OCI-LY1 (cell line): ENCODE measurements at regions not wholly inside any gene's neighbourhood (a gene's known extent, or its start where the extent isn't known, plus 50 kb on each side); places are given as distances from the start of the nearest gene placed in this dataset.
"Not testable (repeated sequence)": the region's sequence is repeated elsewhere in the genome, so short reads cannot be mapped to it uniquely, and the experiment has no call there.

Experiments used
- H2AFZ ChIP-seq: fragments of 200-600 bp; sonication (generic), shearing (Covaris generic); 2 replicates; pipeline ENCODE4 v1.6.0; 2014; ENCODE audit warnings: antibody characterized with exemption, mild to moderate bottlenecking, low read length
- H3F3A ChIP-seq: fragments of 200-600 bp; sonication (generic), shearing (Covaris generic); 2 replicates; pipeline ENCODE4 v1.6.0; 2014; ENCODE audit warnings: mild to moderate bottlenecking, antibody characterized with exemption, low read length, moderate library complexity; ENCODE audit not compliant: insufficient read depth
- H3K27ac ChIP-seq: fragments of 200-600 bp; sonication (generic); 2 replicates; pipeline ENCODE4 v1.5.1; 2014; ENCODE audit warnings: low read length, mixed run types, mild to moderate bottlenecking, low read depth; ENCODE audit not compliant: poor library complexity, severe bottlenecking
- H3K27me3 ChIP-seq: fragments of 200-600 bp; sonication (generic); 2 replicates; pipeline ENCODE4 v1.6.0; 2014; ENCODE audit warnings: antibody characterized with exemption, mild to moderate bottlenecking, low read length, moderate library complexity; ENCODE audit not compliant: insufficient read depth
- H3K36me3 ChIP-seq: fragments of 200-600 bp; sonication (generic); 2 replicates; pipeline ENCODE4 v1.6.1; 2014; ENCODE audit warnings: mild to moderate bottlenecking, antibody characterized with exemption, low read length, moderate library complexity, mixed read lengths; ENCODE audit not compliant: insufficient read depth
- H3K4me1 ChIP-seq: fragments of 200-600 bp; sonication (generic); 2 replicates; pipeline ENCODE4 v1.5.1; 2014; ENCODE audit warnings: mild to moderate bottlenecking, low read length, moderate library complexity; ENCODE audit not compliant: insufficient read depth, severe bottlenecking
- H3K4me2 ChIP-seq: fragments of 200-600 bp; sonication (generic), shearing (Covaris generic); 2 replicates; pipeline ENCODE4 v1.6.1; 2014; ENCODE audit warnings: low read length
- H3K4me3 ChIP-seq: fragments of 200-600 bp; sonication (generic); 2 replicates; pipeline ENCODE4 v1.5.1; 2014; ENCODE audit warnings: low read length, low read depth, mild to moderate bottlenecking, mixed read lengths; ENCODE audit not compliant: poor library complexity, severe bottlenecking
- H3K79me2 ChIP-seq: fragments of 200-600 bp; shearing (Covaris generic); 2 replicates; pipeline ENCODE4 v1.6.1; 2016; ENCODE audit warnings: mixed run types, low read length, mixed read lengths; ENCODE audit not compliant: insufficient read depth
- H3K9ac ChIP-seq: fragments of 200-600 bp; sonication (generic), shearing (Covaris generic); 2 replicates; pipeline ENCODE4 v1.6.1; 2014; ENCODE audit warnings: mild to moderate bottlenecking, low read length, mixed read lengths
- H3K9me2 ChIP-seq: fragments of 200-600 bp; sonication (generic), shearing (Covaris generic); 2 replicates; pipeline ENCODE4 v1.6.1; 2014; ENCODE audit warnings: low read depth, mild to moderate bottlenecking, low read length, mixed read lengths
- H3K9me3 ChIP-seq: fragments of 200-600 bp; shearing (Covaris generic); 2 replicates; pipeline ENCODE4 v1.6.1; 2014; ENCODE audit warnings: low read length, mixed read lengths
- H4K20me1 ChIP-seq: fragments of 200-600 bp; sonication (generic), shearing (Covaris generic); 2 replicates; pipeline ENCODE4 v1.6.0; 2016; ENCODE audit warnings: mild to moderate bottlenecking, low read length; ENCODE audit not compliant: insufficient read depth
- CTCF ChIP-seq: fragments of 200-600 bp; sonication (generic), shearing (Covaris generic); IDR thresholded peaks from 2 replicates; pipeline ENCODE4 v1.5.1; 2017; ENCODE audit warnings: mild to moderate bottlenecking, antibody characterized with exemption, low read length, moderate library complexity, mixed read lengths
- EZH2 ChIP-seq: fragments of 200-600 bp; sonication (generic), shearing (Covaris generic); IDR thresholded peaks from 2 replicates; pipeline ENCODE4 v1.8.0; 2017; ENCODE audit warnings: borderline replicate concordance, mixed run types, mild to moderate bottlenecking, antibody characterized with exemption, low read length, moderate library complexity, mixed read lengths

DNA sequence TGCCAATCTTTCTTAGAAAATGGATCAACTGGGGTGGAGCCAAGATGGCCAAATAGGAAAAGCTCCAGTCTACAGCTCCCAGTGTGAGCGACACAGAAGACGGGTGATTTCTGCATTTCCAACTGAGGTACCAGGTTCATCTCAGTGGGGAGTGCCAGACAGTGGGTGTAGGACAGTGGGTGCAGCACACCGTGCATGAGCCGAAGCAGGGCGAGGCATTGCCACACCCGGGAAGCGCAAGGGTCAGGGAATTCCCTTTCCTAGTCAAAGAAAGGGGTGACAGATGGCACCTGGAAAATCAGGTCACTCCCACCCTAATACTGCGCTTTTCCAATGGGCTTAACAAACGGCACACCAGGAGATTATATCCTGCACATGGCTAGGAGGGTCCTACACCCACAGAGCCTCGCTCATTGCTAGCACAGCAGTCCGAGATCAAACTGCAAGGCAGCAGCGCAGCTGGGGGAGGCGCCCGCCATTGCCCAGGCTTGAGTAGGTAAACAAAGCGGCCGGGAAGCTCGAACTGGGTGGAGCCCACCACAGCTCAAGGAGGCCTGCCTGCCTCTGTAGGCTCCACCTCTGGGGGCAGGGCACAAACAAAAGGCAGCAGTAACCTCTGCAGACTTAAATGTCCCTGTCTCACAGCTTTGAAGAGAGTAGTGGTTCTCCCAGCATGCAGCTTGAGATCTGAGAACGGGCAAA, 61.3 kb upstream of the LHFPL2 start:
- not testable (repeated sequence) for H3K9me3 ChIP-seq, H3F3A ChIP-seq, H3K4me3 ChIP-seq, H3K36me3 ChIP-seq, H3K9me2 ChIP-seq, H2AFZ ChIP-seq, H3K79me2 ChIP-seq, H3K27me3 ChIP-seq, H3K27ac ChIP-seq, H3K4me2 ChIP-seq, H3K4me1 ChIP-seq, H4K20me1 ChIP-seq, H3K9ac ChIP-seq

DNA sequence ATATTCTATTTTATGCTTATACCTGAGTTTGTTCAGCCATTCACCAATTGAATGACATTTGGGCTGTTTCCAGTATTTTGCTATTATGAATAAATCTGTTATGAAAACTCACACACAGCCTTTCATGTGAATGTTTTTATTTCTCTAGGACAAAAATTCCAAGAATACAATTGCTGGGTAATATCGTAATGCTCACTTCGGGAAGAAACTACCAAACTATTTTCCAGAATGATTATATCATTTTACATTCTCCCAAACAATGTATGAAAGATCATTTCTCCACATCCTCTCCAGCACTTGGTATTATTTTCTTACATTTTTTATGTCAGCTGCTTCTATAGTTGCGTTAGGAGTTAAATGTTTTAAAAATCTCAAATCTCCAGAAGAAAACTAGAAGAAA, 58.3 kb upstream of the LHFPL2 start:
- H3K36me3 ChIP-seq, result peaks cover 8% of the 10 kb centered on the region; the same call in 1 of the 2 replicates
- H3K27me3 ChIP-seq, result no peaks in the 10 kb centered on the region
- no peaks in the 10 kb centered on the region for H4K20me1 ChIP-seq
- H3K4me1 ChIP-seq, result peaks cover 4% of the 10 kb centered on the region
- H2AFZ ChIP-seq, result no peak overlapping the region
- TF ChIP-seq EZH2 (no peak), CTCF (no peak)
- no peak overlapping the region for H3K4me2 ChIP-seq
- no peak overlapping the region for H3K27ac ChIP-seq
- H3K79me2 ChIP-seq, result peaks cover 3% of the 10 kb centered on the region; the same call in 1 of the 2 replicates
- no peaks in the 10 kb centered on the region for H3K9me2 ChIP-seq
- H3K4me3 ChIP-seq, result no peak overlapping the region
- no peaks in the 10 kb centered on the region for H3F3A ChIP-seq
- 0 out of 2 replicates have a peak, but pooled peaks cover 3% of the 10 kb centered on the region for H3K9me3 ChIP-seq
- H3K9ac ChIP-seq, result no peak overlapping the region

- Histone ChIP-seq H3K9ac (no peak overlapping the region), H3K36me3 (peaks cover 8% of the 10 kb centered on the region; the same call in 1 of the 2 replicates), H3K9me2 (no peaks in the 10 kb centered on the region), H3K27me3 (no peaks in the 10 kb centered on the region), H3K4me1 (peaks cover 4% of the 10 kb centered on the region), H2AFZ (no peak overlapping the region), H3K79me2 (peaks cover 3% of the 10 kb centered on the region; the same call in 1 of the 2 replicates), H3F3A (no peaks in the 10 kb centered on the region), H3K9me3 (0 out of 2 replicates have a peak, but pooled peaks cover 3% of the 10 kb centered on the region), H3K4me3 (no peak overlapping the region), H3K4me2 (no peak overlapping the region), H4K20me1 (no peaks in the 10 kb centered on the region), H3K27ac (no peak overlapping the region)
- TF ChIP-seq EZH2 (no peak), CTCF (no peak)
Measured at GRCh38 chr5:78706381-78706780, 57.8 kb upstream of the LHFPL2 start.

DNA sequence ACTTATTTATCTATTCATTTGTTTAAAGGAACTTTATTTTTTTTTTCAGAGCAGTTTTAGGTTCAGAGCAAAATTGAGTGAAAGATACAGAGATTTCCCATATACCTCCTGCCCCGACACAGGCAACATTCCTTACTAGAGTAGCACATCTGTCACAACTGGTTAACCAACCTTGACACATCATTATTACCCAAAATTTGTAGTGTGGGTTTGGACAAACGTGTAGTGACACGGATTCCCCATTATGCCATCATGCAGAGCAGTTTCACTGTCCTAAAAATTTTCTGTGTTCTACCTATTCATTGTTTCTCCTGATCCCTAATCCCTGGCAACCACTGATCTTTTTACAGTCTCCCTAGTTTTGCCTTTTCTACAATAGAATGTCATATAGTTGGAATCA, 57.3 kb upstream of the LHFPL2 start:
- Histone ChIP-seq H3K4me2 (no peak overlapping the region), H3K9ac (no peak overlapping the region), H3K36me3 (peaks cover 8% of the 10 kb centered on the region; the same call in 1 of the 2 replicates), H3F3A (no peaks in the 10 kb centered on the region), H3K27ac (no peak overlapping the region), H3K9me2 (no peaks in the 10 kb centered on the region), H3K27me3 (no peaks in the 10 kb centered on the region), H2AFZ (no peak overlapping the region), H3K9me3 (0 out of 2 replicates have a peak, but pooled peaks cover 3% of the 10 kb centered on the region), H3K4me1 (peaks cover 4% of the 10 kb centered on the region), H3K79me2 (peaks cover 3% of the 10 kb centered on the region; the same call in 1 of the 2 replicates), H3K4me3 (no peak overlapping the region), H4K20me1 (no peaks in the 10 kb centered on the region)
- TF ChIP-seq CTCF (no peak), EZH2 (no peak)
